Activated naive CD8-positive, alpha-beta T cell treated with anti-CD3 and anti-CD28 coated beads, Interleukin-2, amount 50 U/mL, for 24 hours (primary cell): ENCODE measurements at regions not wholly inside any gene's neighbourhood (a gene's known extent, or its start where the extent isn't known, plus 50 kb on each side); places are given as distances from the start of the nearest gene placed in this dataset.

Experiments
- ATAC-seq: fragments of 150-1000 bp; cut with Tn5 transposase; one replicate; pipeline ENCODE4 v1.10.0; 2021
- DNase-seq: peaks from one replicate; pipeline ENCODE4 v3.0.0; 2021
- H3K27ac Mint-ChIP-seq: one replicate; pipeline ENCODE4 v1.8.0; 2021; ENCODE audit warnings: mild to moderate bottlenecking, mixed read lengths
- H3K27me3 Mint-ChIP-seq: one replicate; pipeline ENCODE4 v1.8.0; 2021; ENCODE audit warnings: mixed read lengths
- H3K36me3 Mint-ChIP-seq: one replicate; pipeline ENCODE4 v1.8.0; 2021; ENCODE audit warnings: low read depth, mixed read lengths
- H3K4me1 Mint-ChIP-seq: one replicate; pipeline ENCODE4 v1.8.0; 2021; ENCODE audit warnings: mixed read lengths
- H3K4me3 Mint-ChIP-seq: one replicate; pipeline ENCODE4 v1.8.0; 2021; ENCODE audit warnings: mild to moderate bottlenecking, moderate library complexity, mixed read lengths
- H3K9me3 Mint-ChIP-seq: one replicate; pipeline ENCODE4 v1.8.0; 2021; ENCODE audit warnings: mixed read lengths

DNA sequence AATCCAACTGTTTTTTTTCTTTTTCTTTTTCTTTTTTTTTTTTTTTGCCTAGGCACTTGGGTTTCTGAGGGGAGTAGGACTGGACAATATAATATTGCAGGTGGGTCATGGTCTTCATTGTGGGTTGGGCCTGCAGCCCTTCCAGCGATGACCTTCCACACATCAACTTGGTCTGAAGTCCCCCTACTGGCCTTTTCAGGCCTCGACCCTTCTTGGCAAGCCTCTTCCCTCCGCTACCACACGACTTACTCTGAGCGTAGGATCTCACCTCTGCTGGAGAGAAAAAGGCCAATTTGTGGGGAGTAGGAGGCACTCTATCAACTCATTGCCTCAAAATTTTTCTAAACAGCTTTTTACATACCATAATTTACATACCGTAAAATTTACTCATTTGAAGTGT is 51.1 kb upstream of the GRIK3 start:
- peaks cover 2% of the 10 kb centered on the region for H3K27me3 Mint-ChIP-seq
- DNase-seq (no peak), ATAC-seq (no peak)
- H3K4me1 Mint-ChIP-seq = no peaks in the 10 kb centered on the region
- H3K4me3 Mint-ChIP-seq = no peak overlapping the region
- H3K36me3 Mint-ChIP-seq = no peaks in the 10 kb centered on the region
- H3K27ac Mint-ChIP-seq = no peak overlapping the region
- no peaks in the 10 kb centered on the region for H3K9me3 Mint-ChIP-seq

- H3K4me3 Mint-ChIP-seq = no peak overlapping the region
- H3K4me1 Mint-ChIP-seq = no peaks in the 10 kb centered on the region
- no peaks in the 10 kb centered on the region for H3K9me3 Mint-ChIP-seq
- peaks cover 8% of the 10 kb centered on the region for H3K27me3 Mint-ChIP-seq
- DNase-seq (no peak), ATAC-seq (no peak)
- H3K27ac Mint-ChIP-seq = no peak overlapping the region
- H3K36me3 Mint-ChIP-seq = no peaks in the 10 kb centered on the region
Observed at GRCh38 chr1:37089750-37090149, 55.4 kb upstream of the GRIK3 start.

DNA sequence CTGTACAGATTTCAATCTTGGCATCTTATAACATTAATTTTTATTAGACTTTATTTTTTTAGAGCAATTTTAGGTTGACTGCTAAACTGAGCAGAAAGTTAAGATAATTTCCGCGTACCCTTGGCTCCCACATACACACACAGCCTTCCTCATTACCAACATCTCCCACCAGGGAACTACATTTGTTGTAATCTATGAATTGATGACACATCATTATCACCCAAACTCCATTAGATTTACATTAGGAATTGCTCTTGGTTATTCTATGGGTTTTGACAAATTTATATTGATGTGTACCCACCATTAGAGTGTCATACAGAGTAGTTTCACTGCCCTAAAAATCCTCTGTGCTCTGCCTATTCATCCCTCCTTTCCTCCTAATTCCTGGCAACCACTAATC is 56.4 kb upstream of the GRIK3 start:
- DNase-seq (no peak), ATAC-seq (no peak)
- no peak overlapping the region for H3K27ac Mint-ChIP-seq
- H3K4me3 Mint-ChIP-seq = no peak overlapping the region
- H3K36me3 Mint-ChIP-seq = no peaks in the 10 kb centered on the region
- no peaks in the 10 kb centered on the region for H3K4me1 Mint-ChIP-seq
- no peaks in the 10 kb centered on the region for H3K9me3 Mint-ChIP-seq
- H3K27me3 Mint-ChIP-seq = peaks cover 8% of the 10 kb centered on the region

GRCh38 chr1:37092937-37093336 is 58.6 kb upstream of the GRIK3 start:
- Mint-ChIP-seq H3K9me3 (no peaks in the 10 kb centered on the region), H3K36me3 (no peaks in the 10 kb centered on the region), H3K27me3 (peaks cover 6% of the 10 kb centered on the region), H3K4me1 (no peaks in the 10 kb centered on the region), H3K4me3 (no peak overlapping the region), H3K27ac (no peak overlapping the region)
- DNase-seq = no peak
- no peak for ATAC-seq

DNA sequence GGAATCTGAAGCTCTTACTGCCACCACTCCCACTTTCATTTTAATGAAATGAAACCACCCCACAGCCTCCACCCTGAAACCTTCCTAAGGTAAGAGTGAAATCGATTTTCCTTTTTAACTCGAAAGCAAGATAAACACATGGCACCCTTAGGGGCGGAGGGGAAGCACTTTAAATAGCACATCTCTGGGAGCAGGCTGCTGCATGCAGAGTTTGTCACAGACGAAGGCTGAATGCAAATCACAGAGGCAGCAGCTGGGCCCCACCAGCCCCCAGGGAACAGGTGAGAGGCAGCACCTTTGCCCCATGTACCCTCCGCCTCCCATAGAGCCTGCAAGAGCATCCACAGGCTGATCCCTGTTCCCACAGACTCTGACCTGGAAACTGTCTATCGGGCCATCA is 60.0 kb upstream of the GRIK3 start:
- Mint-ChIP-seq H3K4me3 (no peak overlapping the region), H3K27ac (no peak overlapping the region)
- no peak for ATAC-seq

DNA sequence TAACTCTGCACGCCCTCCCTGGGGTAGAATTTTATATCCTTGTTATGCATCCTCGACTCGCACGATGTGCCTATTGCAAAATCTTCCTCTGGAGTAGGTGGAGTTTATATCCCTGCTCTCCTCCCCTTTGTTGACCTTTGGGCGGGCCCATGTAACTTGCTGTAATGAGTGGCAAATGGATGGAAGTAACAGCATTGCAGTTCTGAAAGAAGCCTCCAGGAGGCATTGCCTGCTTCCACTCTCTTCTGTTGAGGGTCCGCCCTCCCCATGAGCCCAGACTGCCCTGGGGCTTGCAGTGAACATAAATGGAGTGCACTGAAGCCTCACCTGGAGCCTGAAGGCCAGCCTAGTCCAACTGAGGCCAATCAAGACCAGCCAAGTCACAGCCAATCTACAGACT is 62.2 kb upstream of the GRIK3 start:
- Mint-ChIP-seq H3K4me1 (no peaks in the 10 kb centered on the region), H3K27ac (no peak overlapping the region), H3K27me3 (peaks cover 8% of the 10 kb centered on the region), H3K36me3 (no peaks in the 10 kb centered on the region), H3K9me3 (no peaks in the 10 kb centered on the region), H3K4me3 (no peak overlapping the region)
- ATAC-seq (no peak), DNase-seq (no peak)

More for the DNA sequence above, 60.0 kb upstream of the GRIK3 start:
- Mint-ChIP-seq H3K9me3 (no peaks in the 10 kb centered on the region), H3K36me3 (no peaks in the 10 kb centered on the region), H3K4me1 (no peaks in the 10 kb centered on the region), H3K27me3 (peaks cover 6% of the 10 kb centered on the region)
- DNase-seq = no peak

DNA sequence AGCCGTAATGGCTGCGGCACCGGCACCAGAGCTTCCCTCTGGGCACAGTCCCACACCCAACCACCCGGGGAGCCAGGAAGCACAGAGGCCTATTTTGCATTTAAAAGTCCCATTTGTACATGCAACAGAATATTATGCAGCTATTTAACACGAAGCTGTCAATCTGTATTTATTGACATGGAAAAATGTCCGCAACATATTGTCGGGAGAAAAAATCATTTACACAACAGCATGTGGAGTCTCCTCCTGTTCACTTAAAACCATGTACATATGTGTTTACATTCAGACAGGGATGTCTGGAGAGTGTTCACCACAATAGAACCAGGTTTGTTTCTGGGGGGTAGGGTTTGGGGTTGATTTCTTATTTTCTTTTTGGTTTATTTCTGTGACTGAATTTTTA is 63.4 kb upstream of the GRIK3 start:
- H3K4me1 Mint-ChIP-seq = no peaks in the 10 kb centered on the region
- no peak overlapping the region for H3K4me3 Mint-ChIP-seq
- no peaks in the 10 kb centered on the region for H3K9me3 Mint-ChIP-seq
- H3K27me3 Mint-ChIP-seq = peaks cover 5% of the 10 kb centered on the region
- no peak for DNase-seq
- ATAC-seq = no peak
- no peaks in the 10 kb centered on the region for H3K36me3 Mint-ChIP-seq
- no peak overlapping the region for H3K27ac Mint-ChIP-seq

GRCh38 chr1:37098237-37098636 is 63.9 kb upstream of the GRIK3 start:
- Mint-ChIP-seq H3K36me3 (no peaks in the 10 kb centered on the region), H3K4me3 (no peak overlapping the region), H3K9me3 (no peaks in the 10 kb centered on the region), H3K27ac (no peak overlapping the region), H3K27me3 (peaks cover 5% of the 10 kb centered on the region), H3K4me1 (no peaks in the 10 kb centered on the region)
- DNase-seq = no peak
- no peak for ATAC-seq

- Mint-ChIP-seq H3K27ac (no peak overlapping the region), H3K4me1 (no peaks in the 10 kb centered on the region), H3K36me3 (no peaks in the 10 kb centered on the region), H3K4me3 (no peak overlapping the region), H3K9me3 (no peaks in the 10 kb centered on the region), H3K27me3 (peaks cover 2% of the 10 kb centered on the region)
- no peak for ATAC-seq
- no peak for DNase-seq
Observed at GRCh38 chr1:37100310-37100709, 66.0 kb upstream of the GRIK3 start.

DNA sequence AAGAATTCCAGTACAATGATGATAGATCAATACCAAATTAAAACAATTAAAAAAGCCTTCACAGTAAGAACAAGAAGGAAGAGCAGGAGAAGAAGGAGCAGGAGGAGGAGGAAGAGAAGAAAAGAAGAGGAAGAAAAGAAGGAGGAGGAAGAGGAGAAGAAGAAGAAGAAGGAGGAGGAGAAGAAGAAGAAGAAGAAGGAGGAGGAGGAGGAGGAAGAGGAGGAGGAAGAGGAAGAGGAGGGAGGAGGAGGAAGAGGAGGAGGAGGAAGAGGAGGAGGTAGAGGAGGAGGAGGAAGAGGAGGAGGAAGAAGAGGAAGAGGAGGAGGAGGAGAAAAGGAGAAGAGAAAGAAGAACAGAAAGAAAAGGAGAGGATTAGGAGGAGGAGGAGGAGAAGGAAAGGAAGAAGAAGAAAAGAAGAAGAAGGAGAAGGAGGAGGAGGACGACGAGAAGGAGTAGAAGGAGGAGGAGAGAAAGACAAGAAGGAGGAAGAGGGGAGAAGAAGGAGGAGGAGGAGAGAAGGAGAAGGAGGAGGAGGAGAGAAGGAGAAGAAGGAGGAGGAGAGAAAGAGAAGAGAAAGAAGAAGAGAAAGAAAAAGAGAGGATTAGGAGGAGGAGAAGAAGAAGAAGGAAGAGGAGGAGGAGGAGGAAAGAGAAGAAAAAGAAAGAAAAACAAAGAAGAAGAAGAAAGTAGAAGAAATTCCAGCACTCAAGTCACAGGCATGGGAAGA is 68.5 kb upstream of the GRIK3 start:
- Mint-ChIP-seq H3K27me3 (peaks cover 2% of the 10 kb centered on the region), H3K4me3 (no peak overlapping the region), H3K27ac (no peak overlapping the region), H3K9me3 (no peaks in the 10 kb centered on the region), H3K36me3 (no peaks in the 10 kb centered on the region), H3K4me1 (no peaks in the 10 kb centered on the region)
- no peak for ATAC-seq
- no peak for DNase-seq

DNA sequence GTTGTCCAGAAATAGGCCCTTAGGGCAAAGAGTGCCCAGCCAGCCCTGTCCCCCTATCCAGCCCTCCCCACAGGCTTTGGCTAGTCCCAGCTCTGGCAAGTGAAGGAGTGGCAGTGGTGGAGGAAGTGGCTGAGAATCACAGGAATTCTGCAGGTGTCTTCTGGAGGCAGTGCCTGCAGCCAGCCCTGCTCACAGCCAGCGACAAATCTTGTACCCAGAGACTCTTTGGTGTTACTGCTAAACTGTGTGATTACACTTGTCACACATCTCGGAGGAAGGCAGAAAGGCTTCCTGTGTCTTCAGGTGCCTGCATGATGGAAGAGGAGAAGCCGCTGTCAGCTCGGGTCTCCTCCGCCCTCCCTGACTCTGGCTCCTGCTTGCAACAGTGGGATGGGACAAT is 71.6 kb upstream of the GRIK3 start:
- Mint-ChIP-seq H3K36me3 (no peaks in the 10 kb centered on the region), H3K4me1 (no peaks in the 10 kb centered on the region), H3K9me3 (no peaks in the 10 kb centered on the region), H3K27me3 (peaks cover 3% of the 10 kb centered on the region), H3K4me3 (no peak overlapping the region), H3K27ac (no peak overlapping the region)
- ATAC-seq (no peak), DNase-seq (no peak)

DNA sequence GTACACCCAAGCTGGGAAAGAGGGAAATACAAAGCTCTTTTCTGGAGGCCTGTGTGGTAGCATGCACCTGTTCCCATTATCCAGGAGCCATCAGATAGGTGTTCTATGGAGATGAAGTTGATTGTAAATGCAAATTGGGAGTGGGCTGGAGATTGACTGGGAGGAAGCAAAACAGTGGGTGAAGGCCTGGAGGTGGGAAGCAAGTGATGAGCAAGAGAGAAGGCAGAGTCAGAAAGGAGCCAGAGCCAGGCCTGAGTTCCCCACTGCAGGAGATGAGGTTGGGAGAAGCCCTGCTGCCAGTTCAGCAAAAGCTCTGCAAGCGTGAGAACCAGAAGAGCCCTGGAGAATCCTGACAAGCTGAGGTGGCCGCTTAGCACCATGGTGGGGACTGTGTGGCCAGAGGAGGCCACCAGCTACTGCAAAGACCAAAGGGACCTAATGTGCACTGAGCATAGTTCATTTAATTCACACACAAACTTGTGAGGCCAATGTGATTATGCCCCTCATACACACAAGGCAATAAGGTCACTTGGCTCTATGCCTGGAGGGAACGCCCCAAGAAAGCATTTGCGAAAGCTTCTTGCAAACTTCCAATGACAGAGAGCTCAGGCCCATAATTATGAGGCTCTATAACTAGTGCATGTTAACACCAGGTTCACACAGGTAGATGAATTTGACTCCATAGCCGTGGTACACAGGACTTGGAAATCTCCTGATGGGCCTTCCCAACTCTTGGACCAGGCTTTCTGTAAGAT is 73.0 kb upstream of the GRIK3 start:
- H3K4me3 Mint-ChIP-seq = no peak overlapping the region
- H3K9me3 Mint-ChIP-seq = no peaks in the 10 kb centered on the region
- H3K4me1 Mint-ChIP-seq = no peaks in the 10 kb centered on the region
- DNase-seq = no peak
- H3K27ac Mint-ChIP-seq = no peak overlapping the region
- peaks cover 2% of the 10 kb centered on the region for H3K27me3 Mint-ChIP-seq
- ATAC-seq = no peak
- H3K36me3 Mint-ChIP-seq = no peaks in the 10 kb centered on the region

- peaks cover 2% of the 10 kb centered on the region for H3K27me3 Mint-ChIP-seq
- no peak overlapping the region for H3K27ac Mint-ChIP-seq
- no peak for DNase-seq
- no peak overlapping the region for H3K4me3 Mint-ChIP-seq
- H3K36me3 Mint-ChIP-seq = no peaks in the 10 kb centered on the region
- no peak for ATAC-seq
- H3K4me1 Mint-ChIP-seq = no peaks in the 10 kb centered on the region
- H3K9me3 Mint-ChIP-seq = no peaks in the 10 kb centered on the region
Observed at GRCh38 chr1:37108596-37109188, 74.4 kb upstream of the GRIK3 start.

DNA sequence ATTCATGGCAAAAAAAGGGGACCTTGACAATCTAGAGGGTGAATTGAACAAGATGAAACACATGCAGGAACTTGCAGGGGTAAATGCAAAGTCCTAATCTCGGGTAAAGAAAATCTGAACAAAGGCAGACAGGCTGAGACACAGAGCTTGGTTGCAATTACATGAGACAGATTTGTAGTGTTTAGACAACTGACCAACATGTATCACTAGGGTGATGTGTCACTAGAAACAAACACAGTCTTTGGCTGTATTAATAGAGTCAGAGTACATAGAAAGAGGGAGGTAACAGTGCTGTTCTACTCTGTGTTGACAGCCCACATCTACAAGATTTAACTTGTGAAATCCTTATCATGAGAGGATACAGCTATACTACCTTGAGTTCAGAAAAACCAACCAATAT is 78.1 kb upstream of the GRIK3 start:
- H3K4me1 Mint-ChIP-seq = no peaks in the 10 kb centered on the region
- H3K27ac Mint-ChIP-seq = no peak overlapping the region
- no peaks in the 10 kb centered on the region for H3K36me3 Mint-ChIP-seq
- H3K9me3 Mint-ChIP-seq = no peaks in the 10 kb centered on the region
- no peak overlapping the region for H3K4me3 Mint-ChIP-seq
- H3K27me3 Mint-ChIP-seq = peaks cover 4% of the 10 kb centered on the region
- no peak for ATAC-seq
- no peak for DNase-seq

- no peaks in the 10 kb centered on the region for H3K36me3 Mint-ChIP-seq
- no peak for ATAC-seq
Observed at GRCh38 chr1:37113285-37113997, 79.1 kb upstream of the GRIK3 start.

More at GRCh38 chr1:37113285-37113997, 79.1 kb upstream of the GRIK3 start:
- H3K4me1 Mint-ChIP-seq = no peaks in the 10 kb centered on the region
- H3K9me3 Mint-ChIP-seq = no peaks in the 10 kb centered on the region
- peaks cover 4% of the 10 kb centered on the region for H3K27me3 Mint-ChIP-seq
- no peak overlapping the region for H3K4me3 Mint-ChIP-seq
- no peak overlapping the region for H3K27ac Mint-ChIP-seq
- DNase-seq = no peak
